Osteoblast (primary cell): ENCODE measurements at regions not wholly inside any gene's neighbourhood (a gene's known extent, or its start where the extent isn't known, plus 50 kb on each side); places are given as distances from the start of the nearest gene placed in this dataset.

Source experiments
- DNase-seq: peaks from one replicate; pipeline ENCODE4 v3.0.0; 2011; ENCODE audit warnings: low spot score, mixed read lengths; ENCODE audit not compliant: insufficient read length; ENCODE audit errors: missing footprints
- H2AFZ ChIP-seq: 2 replicates; pipeline ENCODE4 v1.6.0; 2011; ENCODE audit warnings: mild to moderate bottlenecking, low read length
- H3K27ac ChIP-seq: 2 replicates; pipeline ENCODE4 v1.5.1; 2011; ENCODE audit warnings: mild to moderate bottlenecking, low read depth, low read length, moderate library complexity
- H3K27me3 ChIP-seq: 2 replicates; pipeline ENCODE4 v1.6.0; 2012; ENCODE audit warnings: mild to moderate bottlenecking, control low read depth, inconsistent platforms, low read length, moderate library complexity; ENCODE audit not compliant: insufficient read depth
- H3K36me3 ChIP-seq: 2 replicates; pipeline ENCODE4 v1.5.1; 2011; ENCODE audit warnings: mild to moderate bottlenecking, low read length, control low read depth, moderate library complexity; ENCODE audit not compliant: insufficient read depth
- H3K4me1 ChIP-seq: 2 replicates; pipeline ENCODE4 v1.5.1; 2011; ENCODE audit warnings: mild to moderate bottlenecking, low read length, control low read depth, moderate library complexity; ENCODE audit not compliant: insufficient read depth
- H3K4me2 ChIP-seq: 2 replicates; pipeline ENCODE4 v1.6.0; 2011; ENCODE audit warnings: mild to moderate bottlenecking, low read length; ENCODE audit not compliant: insufficient read depth
- H3K4me3 ChIP-seq: fragments of 200-600 bp; sonication (generic); 3 replicates; pipeline ENCODE4 v1.5.1; 2012; ENCODE audit warnings: mild to moderate bottlenecking, low read length, inconsistent platforms; ENCODE audit not compliant: insufficient read depth
- H3K79me2 ChIP-seq: 2 replicates; pipeline ENCODE4 v1.6.0; 2012; ENCODE audit warnings: mild to moderate bottlenecking, low read length, control low read depth, inconsistent platforms; ENCODE audit not compliant: insufficient read depth
- H3K9me3 ChIP-seq: 2 replicates; pipeline ENCODE4 v1.5.1; 2011; ENCODE audit warnings: low read depth, low read length, control low read depth
- H4K20me1 ChIP-seq: 2 replicates; pipeline ENCODE4 v1.6.0; 2012; ENCODE audit warnings: mild to moderate bottlenecking, low read length, control low read depth; ENCODE audit not compliant: insufficient read depth
- TF ChIP-seq, protein P1 (sequence below): IDR thresholded peaks from 2 replicates; pipeline ENCODE4 v1.5.1; 2011; ENCODE audit warnings: mild to moderate bottlenecking, low read depth, low read length, moderate library complexity; ENCODE audit errors: extremely low read depth

DNA sequence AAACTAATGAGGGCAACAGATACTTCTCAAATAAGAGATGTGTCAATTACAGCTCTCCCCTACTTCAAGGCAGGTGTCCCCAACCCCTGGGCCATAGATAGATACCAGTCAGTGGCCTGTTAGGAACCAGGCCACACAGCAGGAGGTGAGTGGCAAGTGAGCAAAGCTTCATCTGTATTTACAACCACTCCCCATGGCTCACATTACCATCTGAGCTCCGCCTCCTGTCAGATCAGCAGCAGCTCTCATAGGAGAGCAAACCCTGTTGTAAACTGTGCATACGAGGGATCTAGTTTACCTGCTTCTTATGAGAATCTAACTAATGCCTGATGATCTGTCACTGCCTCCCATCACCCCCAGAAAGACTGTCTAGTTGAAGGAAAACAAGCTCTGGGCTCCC is 422.1 kb downstream of the GJA1 start:
- peaks cover 6% of the 10 kb centered on the region for H3K4me1 ChIP-seq
- H3K27ac ChIP-seq: no peak overlapping the region
- H3K27me3 ChIP-seq: no peaks in the 10 kb centered on the region
- DNase-seq: no peak
- no peak overlapping the region for H2AFZ ChIP-seq
- H3K4me2 ChIP-seq: no peak overlapping the region
- H3K4me3 ChIP-seq: no peak overlapping the region
- TF ChIP-seq, protein P1, sequence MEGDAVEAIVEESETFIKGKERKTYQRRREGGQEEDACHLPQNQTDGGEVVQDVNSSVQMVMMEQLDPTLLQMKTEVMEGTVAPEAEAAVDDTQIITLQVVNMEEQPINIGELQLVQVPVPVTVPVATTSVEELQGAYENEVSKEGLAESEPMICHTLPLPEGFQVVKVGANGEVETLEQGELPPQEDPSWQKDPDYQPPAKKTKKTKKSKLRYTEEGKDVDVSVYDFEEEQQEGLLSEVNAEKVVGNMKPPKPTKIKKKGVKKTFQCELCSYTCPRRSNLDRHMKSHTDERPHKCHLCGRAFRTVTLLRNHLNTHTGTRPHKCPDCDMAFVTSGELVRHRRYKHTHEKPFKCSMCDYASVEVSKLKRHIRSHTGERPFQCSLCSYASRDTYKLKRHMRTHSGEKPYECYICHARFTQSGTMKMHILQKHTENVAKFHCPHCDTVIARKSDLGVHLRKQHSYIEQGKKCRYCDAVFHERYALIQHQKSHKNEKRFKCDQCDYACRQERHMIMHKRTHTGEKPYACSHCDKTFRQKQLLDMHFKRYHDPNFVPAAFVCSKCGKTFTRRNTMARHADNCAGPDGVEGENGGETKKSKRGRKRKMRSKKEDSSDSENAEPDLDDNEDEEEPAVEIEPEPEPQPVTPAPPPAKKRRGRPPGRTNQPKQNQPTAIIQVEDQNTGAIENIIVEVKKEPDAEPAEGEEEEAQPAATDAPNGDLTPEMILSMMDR: no peak
- no peaks in the 10 kb centered on the region for H3K9me3 ChIP-seq
- H3K36me3 ChIP-seq: no peaks in the 10 kb centered on the region
- H3K79me2 ChIP-seq: no peaks in the 10 kb centered on the region
- no peaks in the 10 kb centered on the region for H4K20me1 ChIP-seq

DNA sequence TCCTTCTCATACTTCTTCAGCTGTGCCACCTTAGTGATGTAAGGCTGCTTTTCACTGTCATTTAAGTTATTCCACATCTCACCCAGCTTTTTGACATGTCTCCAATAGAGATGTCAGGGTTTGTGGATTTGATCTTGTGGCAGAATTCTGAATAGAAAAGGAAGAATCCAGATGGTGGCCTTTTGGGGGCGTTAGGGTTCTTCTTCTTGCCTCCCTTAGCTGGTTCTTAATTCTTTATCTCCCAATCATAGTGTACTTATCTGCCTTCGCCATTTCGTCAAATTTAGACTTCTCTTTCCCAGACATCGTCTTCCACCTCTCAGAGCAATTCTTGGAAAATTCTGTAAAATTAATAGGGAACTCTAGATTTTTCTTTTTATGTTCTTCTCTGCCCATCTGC is 422.9 kb downstream of the GJA1 start:
- Histone ChIP-seq H3K4me2 (no peak overlapping the region), H3K27ac (no peak overlapping the region), H3K4me1 (peaks cover 6% of the 10 kb centered on the region), H3K9me3 (no peaks in the 10 kb centered on the region), H4K20me1 (no peaks in the 10 kb centered on the region), H3K4me3 (no peak overlapping the region), H3K79me2 (no peaks in the 10 kb centered on the region), H3K27me3 (no peaks in the 10 kb centered on the region), H2AFZ (no peak overlapping the region), H3K36me3 (no peaks in the 10 kb centered on the region)
- no peak for DNase-seq
- TF ChIP-seq, protein P1: no peak

GRCh38 chr6:121858986-121859385 is 423.5 kb downstream of the GJA1 start:
- H3K4me3 ChIP-seq: no peak overlapping the region
- no peaks in the 10 kb centered on the region for H3K9me3 ChIP-seq
- H3K27me3 ChIP-seq: no peaks in the 10 kb centered on the region
- H3K79me2 ChIP-seq: no peaks in the 10 kb centered on the region
- DNase-seq: no peak
- TF ChIP-seq, protein P1: no peak
- no peaks in the 10 kb centered on the region for H4K20me1 ChIP-seq
- no peak overlapping the region for H3K27ac ChIP-seq
- no peak overlapping the region for H3K4me2 ChIP-seq
- no peaks in the 10 kb centered on the region for H3K36me3 ChIP-seq
- H3K4me1 ChIP-seq: peaks cover 6% of the 10 kb centered on the region
- peak overlapping the region; percentile 6 for H2AFZ ChIP-seq

- Histone ChIP-seq H3K27me3 (no peaks in the 10 kb centered on the region), H3K4me1 (peaks cover 18% of the 10 kb centered on the region), H3K27ac (no peak overlapping the region), H3K79me2 (no peaks in the 10 kb centered on the region), H3K4me2 (no peak overlapping the region), H2AFZ (peak overlapping the region; percentile 54), H3K9me3 (no peaks in the 10 kb centered on the region), H3K36me3 (no peaks in the 10 kb centered on the region), H4K20me1 (no peaks in the 10 kb centered on the region), H3K4me3 (no peak overlapping the region)
- TF ChIP-seq, protein P1: no peak
- DNase-seq: no peak
Measured at GRCh38 chr6:121865811-121866210, 430.4 kb downstream of the GJA1 start.
